GM18858 (cell line): ENCODE measurements at regions not wholly inside any gene's neighbourhood (a gene's known extent, or its start where the extent isn't known, plus 50 kb on each side); places are given as distances from the start of the nearest gene placed in this dataset.

ENCODE experiments used
- ATAC-seq: cut with Tn5 transposase; IDR thresholded peaks from one replicate; pipeline ENCODE4 v1.9.1; 2021; ENCODE audit not compliant: unreplicated experiment

DNA sequence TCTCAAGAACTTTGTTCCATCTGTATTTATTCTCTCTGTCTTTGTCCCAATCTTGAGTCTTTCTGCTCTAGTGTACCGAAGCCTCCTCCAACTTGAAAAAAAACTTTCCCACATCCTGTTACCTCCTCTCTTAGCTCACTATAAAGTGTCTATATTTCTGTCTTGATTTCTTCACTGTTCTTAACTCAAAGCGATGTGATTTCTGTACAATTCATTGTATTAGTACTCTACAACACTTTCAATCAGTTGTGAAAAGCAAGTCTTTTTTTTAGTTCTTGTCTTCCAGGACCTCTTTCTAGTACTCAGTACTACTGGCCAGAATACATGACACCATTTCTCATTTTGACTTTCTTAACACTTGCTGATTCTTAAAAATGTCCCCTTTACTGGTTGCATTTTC is 353.5 kb upstream of the SATB1 start:
- ATAC-seq = no peak

DNA sequence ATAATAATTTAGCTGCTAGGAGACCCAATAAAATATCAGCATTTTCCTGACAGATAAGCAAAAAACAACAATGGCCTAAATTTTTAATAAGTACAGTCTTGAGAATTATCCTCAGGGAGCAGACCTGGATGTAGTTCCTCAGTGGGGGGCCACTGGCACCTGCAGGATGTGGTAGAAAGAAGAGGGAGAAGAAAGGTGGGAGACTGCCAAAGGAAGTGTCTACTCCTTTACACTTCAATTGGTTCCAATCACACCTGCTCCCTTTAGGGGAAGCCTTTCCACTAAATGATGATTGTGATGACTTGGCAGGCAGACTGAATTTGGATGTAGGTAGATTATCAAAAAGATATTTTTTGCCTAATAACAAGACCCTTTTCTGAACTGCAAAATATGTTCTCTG is 353.0 kb upstream of the SATB1 start:
- no peak for ATAC-seq

DNA sequence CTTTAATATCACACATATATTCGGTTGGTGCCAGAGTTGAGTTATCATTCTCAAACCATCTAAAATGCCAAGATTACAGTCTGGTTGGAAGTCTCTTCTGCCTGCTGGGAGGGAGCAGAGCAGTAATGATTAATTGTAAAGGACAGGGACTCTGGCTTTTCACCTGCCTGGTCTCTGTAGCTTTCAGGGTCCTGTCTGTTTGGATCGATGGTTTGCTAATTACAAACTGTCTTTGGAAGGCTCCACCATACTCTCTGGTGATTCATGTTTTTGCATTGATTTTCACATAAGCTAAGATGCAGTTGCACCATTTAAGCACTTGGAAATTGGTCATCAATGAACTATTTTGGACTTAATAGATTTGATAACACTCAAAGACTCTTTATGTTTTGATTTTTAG is 350.4 kb upstream of the SATB1 start:
- no peak for ATAC-seq

DNA sequence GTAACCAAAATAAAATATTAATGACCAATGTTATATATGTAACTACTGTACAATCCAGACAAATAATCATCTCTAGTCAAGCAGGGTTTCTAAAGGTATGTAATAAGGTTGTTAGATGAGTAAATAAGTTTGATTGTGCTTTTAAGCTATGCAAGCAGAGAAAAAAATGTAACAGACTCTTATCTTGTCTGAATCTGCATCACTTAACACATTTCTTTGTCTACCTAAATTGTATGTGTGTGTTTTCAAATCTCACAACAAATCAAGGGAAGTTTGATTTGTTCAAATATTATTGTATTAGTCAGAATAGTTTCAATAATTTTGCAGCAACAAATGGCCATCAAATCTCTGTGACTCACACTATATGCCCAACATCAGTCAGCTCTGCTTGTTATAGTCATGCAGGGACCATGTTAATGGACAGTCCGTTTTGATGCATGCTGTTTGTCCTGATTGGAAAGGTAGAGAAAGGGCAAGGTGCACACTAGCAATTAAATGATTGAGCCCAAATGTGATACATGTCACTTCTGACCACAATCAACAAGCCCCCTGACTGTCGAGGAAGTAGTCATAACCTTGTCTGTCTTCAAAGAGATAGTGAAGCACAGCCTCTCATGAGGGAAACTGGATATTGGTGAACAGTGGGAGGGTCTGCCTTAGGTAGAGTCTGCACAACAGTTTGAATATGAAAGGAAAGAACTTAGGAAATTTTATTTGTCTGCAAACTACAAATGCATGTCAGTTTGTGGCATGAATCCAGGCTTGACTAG is 349.4 kb upstream of the SATB1 start:
- no peak for ATAC-seq

DNA sequence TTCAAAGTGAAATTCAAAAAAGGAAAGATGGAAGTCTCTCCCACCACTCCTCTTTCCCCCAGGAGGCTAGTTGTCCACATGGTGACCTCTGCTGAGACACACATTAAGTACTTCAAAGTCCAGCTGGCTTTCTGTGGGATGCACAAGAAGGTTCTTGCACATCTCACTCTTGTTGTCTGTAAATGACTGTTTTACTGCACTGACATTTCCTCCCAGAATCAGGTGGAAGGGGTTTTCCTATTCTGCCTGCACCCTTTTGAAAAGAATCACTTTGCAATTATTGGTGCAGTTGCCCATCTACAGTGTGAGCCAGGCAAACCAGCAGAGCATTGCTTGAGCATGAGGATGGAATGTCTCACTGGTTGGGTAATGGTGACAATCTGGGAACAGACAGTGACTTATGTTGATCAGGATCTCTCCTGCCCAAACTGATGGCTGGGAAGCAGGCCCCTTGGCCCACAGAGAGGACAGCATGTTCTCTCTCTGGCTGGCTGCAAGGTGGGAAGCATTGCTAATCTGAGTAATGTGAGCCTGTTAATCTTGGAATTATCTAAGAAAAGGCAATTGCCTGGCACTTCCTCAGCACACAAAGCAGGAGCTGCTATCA is 347.7 kb upstream of the SATB1 start:
- no peak for ATAC-seq

DNA sequence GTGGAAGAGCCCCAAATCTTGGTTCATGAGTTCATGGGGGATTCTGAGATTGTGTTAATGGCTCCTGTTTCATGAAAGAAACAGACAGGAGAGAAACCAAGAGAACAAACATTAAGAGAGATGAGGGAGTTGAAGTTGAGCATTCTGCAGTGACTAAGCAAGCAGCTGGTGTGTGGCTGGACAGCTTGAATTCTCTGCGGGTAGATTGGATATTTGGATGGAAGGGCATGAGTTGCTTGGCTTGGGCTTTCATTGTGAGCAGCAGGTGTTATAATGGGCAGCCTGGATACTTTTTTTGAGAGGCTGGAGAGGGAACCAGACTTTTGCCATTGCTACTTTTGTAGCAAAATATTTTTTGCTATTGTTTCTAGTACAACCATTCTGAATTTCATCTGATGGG is 346.8 kb upstream of the SATB1 start:
- ATAC-seq = no peak

DNA sequence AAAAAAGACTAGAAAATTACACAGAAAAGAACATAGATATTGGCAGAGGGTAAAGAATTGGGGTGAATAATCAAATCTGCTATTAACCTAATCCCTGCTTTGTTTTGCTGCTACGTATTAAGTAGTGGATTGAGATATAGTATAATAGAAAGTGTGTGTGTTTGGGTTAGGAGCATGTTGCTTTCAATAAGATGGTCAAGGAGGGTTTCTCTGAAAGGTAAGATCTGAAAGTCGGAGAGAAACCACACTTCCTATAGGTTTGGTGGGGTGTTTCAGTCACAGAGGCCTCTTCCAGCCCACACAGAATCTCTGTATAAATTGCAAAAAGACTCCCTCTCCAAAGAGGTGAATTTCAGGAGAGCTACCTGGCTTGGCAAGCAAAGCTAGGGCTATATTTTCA is 345.7 kb upstream of the SATB1 start:
- no peak for ATAC-seq

- no peak for ATAC-seq
Measured at GRCh38 chr3:18767756-18768303, 342.7 kb upstream of the SATB1 start.

DNA sequence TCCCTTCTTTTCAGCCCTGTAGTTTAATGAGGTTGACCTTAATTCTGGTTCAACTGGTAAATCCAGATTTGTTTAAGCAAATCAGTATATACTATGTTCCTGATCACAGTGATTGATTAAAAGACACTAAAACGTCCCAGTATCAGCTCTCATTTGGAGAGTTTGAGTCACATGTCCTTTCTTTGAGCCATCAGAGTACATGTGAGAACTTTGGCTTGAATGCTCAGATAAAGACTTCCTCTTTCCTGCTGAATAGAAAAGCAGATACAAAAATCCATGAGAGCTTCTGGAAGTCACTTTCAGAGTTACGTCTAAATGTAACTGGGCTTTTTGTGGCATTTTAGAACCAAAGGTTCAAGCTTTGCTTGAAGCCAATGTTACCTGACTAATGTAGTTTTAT is 341.8 kb upstream of the SATB1 start:
- ATAC-seq = no peak

DNA sequence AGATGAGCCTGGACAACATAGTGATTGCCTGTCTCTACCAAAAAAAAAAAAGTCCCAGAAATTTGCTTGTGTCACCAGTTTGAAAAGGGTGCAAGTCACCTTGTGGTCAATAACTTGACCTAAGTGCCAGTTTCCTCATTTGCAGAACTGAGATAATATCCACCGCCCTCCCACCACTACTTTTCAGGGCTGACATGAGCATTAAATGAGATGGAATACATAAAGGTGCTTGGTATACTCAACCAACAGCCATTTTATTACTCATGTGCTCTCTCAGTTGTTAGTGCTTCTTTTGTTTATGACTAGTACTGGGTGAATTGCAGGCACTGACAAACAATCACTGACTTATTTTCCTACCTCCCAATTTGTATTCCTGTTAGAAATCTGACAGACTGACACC is 340.5 kb upstream of the SATB1 start:
- no peak for ATAC-seq

- no peak for ATAC-seq
Measured at GRCh38 chr3:18765161-18765560, 340.0 kb upstream of the SATB1 start.

DNA sequence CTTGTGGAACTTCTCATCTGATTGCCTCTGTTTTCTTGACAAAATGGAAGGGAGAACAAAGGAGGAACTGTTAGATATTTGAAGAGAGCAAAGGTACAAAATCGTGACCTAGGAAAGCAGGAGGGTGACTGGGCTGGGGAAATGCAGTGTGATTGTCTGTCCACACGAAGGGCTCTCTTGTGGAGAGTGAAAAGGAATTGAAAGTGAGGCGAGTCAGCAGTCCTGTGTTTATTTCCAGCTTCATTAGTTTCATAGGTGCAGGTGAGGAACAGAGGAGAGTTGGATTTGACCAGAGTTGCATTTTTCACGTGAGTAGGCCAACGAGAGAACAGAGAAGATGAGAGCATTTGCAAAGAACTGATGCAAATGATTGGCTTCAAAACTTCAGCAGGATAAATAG is 336.4 kb upstream of the SATB1 start:
- no peak for ATAC-seq

DNA sequence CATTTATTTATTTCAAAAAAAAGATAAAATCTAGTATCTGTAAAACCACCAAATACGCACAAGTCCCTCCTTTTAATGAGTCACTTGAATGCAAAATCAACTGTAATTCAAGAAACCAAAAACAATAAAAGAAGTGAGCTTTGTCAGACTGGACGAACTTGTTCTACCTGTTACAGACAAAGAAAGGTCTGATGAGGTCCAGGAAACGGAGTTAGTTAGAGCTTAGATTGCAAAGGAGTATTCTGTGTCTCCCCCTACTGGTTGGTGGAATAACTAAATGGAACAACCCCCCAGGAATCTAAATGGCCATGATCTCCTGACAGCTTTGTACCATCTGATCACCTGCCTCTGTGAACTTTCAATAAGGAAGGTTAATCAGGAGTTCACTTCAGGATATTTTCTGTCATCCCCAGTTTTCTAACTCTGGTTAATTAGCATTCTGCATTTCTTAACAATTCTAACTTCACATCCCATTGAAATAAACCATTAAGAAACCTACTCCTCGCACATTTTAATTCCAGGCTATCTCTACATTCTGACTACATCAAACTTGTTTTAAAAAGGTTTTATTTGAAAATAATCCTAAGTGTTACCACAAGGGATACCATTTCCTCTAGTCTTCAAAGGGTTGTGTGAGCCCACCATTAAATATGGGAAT is 333.0 kb upstream of the SATB1 start:
- ATAC-seq = peak; percentile 73

DNA sequence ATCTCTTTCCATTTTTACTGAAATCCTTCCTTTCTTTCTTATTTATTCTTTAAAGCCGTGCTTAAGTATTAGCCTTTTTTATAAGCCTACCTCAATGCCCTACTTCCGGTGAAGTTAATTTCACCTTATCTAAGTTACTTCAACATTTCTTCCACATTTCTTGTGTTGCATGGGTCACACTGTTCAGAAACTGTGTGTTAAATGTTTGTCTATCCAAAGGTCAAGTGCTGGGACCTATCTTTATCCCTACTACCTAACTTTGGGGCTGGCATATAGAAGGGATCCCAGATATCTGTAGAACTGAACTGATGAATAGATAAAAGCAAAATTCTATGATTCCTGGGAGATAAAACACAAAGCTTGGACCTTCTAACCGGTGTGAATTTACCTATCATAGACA is 332.3 kb upstream of the SATB1 start:
- ATAC-seq = no peak

DNA sequence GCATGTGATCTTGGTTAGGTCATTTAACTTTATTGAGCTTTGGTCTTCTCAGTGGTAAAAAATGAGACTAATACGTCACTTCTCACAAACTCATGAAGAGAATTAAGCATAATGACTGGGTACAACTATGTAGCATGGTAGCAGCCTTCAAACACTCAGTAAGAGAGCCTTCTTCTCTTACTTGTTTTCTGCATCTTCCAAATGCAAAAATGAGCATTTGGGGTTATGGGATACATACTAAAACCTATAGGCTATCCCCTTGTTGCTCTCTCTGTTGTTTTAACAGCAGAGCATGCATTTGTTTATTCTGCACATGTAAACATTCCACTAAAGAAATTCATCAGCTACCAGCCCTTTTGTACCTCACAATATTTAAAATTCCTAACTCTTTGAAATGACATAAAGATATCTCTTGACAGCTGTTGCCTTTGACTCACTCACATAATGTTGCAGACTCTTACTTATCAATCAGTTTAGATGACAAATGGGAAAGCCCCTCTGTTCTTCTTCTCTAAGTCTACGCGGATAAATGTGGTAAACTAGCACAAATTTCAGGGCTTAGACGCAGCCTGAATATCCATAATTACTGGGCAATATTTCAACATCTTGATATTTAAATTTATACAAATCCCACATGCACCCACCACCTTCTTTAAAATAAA is 327.3 kb upstream of the SATB1 start:
- ATAC-seq = no peak

GRCh38 chr3:18751514-18751913 is 326.4 kb upstream of the SATB1 start:
- no peak for ATAC-seq

DNA sequence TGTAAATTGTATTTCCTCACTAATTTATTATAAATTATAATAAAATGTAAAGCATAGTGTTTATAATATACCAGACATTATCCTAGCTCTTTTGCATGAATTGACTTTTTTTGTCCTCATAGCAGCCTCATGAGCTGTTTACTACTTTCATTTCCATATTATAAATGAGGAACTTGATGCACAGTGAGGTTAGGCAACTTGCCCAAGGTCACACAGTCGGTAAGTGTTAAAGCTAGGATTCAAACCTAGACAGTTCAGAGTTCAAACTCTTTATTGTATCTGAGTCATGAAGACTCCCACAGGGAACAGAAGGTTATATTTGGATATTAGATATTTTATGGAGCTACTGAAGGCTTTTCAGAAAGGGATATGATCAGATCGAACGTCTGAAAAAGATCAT is 322.2 kb upstream of the SATB1 start:
- ATAC-seq = peak; percentile 34

DNA sequence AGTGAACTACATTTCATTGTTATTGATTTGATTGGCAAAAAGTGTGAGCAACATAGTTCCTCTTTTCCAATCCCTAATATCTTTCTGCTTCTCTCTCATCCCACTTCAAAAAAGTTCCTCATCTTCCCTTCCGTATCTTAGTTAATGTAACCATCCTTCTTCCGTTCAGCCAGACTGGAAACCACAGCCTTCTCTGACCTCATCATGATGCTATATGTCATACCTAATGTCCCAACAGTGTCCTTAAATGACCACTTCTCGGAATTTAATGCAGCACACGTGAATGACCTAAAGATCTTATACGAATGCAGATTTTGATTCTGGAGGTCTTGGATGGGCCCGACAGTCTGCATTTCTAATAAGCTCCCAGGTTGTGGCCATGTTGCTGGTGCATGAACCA is 320.3 kb upstream of the SATB1 start:
- no peak for ATAC-seq

- ATAC-seq = no peak
Measured at GRCh38 chr3:18744472-18744871, 319.3 kb upstream of the SATB1 start.

GRCh38 chr3:18743761-18744160 is 318.6 kb upstream of the SATB1 start:
- ATAC-seq = no peak
